Ascending aorta (tissue), 2 donors: ENCODE measurements at regions not wholly inside any gene's neighbourhood (a gene's known extent, or its start where the extent isn't known, plus 50 kb on each side); places are given as distances from the start of the nearest gene placed in this dataset.

Experiments used
- DNase-seq, 2 donors: peaks; one replicate each; pipeline ENCODE4 v3.0.0-alpha.2; 2019; ENCODE audit warnings: low spot score in 2 of 2
- H3K27ac ChIP-seq, 2 donors: fragments of 200-600 bp; sonication (generic); one replicate each; pipeline ENCODE4 v1.5.1; 2016 to 2017; ENCODE audit warnings: mild to moderate bottlenecking in 1 of 2
- H3K27me3 ChIP-seq: fragments of 200-600 bp; sonication (generic); one replicate; pipeline ENCODE4 v1.5.1; 2017
- H3K36me3 ChIP-seq, 2 donors: fragments of 200-600 bp; sonication (generic); one replicate each; pipeline ENCODE4 v1.5.1; 2016
- H3K4me1 ChIP-seq, 2 donors: fragments of 200-600 bp; sonication (generic); one replicate each; pipeline ENCODE4 v1.5.1; 2016 to 2017; ENCODE audit warnings: mild to moderate bottlenecking in 1 of 2
- H3K4me3 ChIP-seq, 2 donors: fragments of 200-600 bp; sonication (generic); one replicate each; pipeline ENCODE4 v1.5.1; 2016 to 2017; ENCODE audit warnings: mild to moderate bottlenecking in 1 of 2
- H3K9me3 ChIP-seq, 2 donors: fragments of 200-600 bp; sonication (generic); one replicate each; pipeline ENCODE4 v1.5.1; 2016
- intact Hi-C: fragments of 100-400 bp; cut with DNase I; formaldehyde crosslinking; loops from one replicate; pipeline ENCODE4 v1.15.1; 2023
- TF ChIP-seq, protein P1 (sequence below), 3 experiments: fragments of 200-600 bp in 2 of 3; fragments of 450-650 bp in 1 of 3; sonication (generic) in 2 of 3; IDR thresholded peaks; one replicate each; pipeline ENCODE4 v1.5.1; 2016 to 2019; ENCODE audit warnings: antibody characterized with exemption in 3 of 3, mild to moderate bottlenecking in 1 of 3, moderate library complexity in 1 of 3

- DNase-seq: no peak
- no peak overlapping the region for H3K27ac ChIP-seq
- no peaks in the 10 kb centered on the region for H3K4me1 ChIP-seq
- TF ChIP-seq, protein P1, sequence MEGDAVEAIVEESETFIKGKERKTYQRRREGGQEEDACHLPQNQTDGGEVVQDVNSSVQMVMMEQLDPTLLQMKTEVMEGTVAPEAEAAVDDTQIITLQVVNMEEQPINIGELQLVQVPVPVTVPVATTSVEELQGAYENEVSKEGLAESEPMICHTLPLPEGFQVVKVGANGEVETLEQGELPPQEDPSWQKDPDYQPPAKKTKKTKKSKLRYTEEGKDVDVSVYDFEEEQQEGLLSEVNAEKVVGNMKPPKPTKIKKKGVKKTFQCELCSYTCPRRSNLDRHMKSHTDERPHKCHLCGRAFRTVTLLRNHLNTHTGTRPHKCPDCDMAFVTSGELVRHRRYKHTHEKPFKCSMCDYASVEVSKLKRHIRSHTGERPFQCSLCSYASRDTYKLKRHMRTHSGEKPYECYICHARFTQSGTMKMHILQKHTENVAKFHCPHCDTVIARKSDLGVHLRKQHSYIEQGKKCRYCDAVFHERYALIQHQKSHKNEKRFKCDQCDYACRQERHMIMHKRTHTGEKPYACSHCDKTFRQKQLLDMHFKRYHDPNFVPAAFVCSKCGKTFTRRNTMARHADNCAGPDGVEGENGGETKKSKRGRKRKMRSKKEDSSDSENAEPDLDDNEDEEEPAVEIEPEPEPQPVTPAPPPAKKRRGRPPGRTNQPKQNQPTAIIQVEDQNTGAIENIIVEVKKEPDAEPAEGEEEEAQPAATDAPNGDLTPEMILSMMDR (IDR thresholded peaks at IDR 0.05): no peak
- H3K36me3 ChIP-seq: no peaks in the 10 kb centered on the region
- H3K9me3 ChIP-seq: no peaks in the 10 kb centered on the region
- intact Hi-C loops: no loop called here
- no peak overlapping the region for H3K4me3 ChIP-seq
- H3K27me3 ChIP-seq: no peaks in the 10 kb centered on the region
These were observed 51.7 kb upstream of the ACP3 start for GRCh38 chr3:132265488-132265887.

DNA sequence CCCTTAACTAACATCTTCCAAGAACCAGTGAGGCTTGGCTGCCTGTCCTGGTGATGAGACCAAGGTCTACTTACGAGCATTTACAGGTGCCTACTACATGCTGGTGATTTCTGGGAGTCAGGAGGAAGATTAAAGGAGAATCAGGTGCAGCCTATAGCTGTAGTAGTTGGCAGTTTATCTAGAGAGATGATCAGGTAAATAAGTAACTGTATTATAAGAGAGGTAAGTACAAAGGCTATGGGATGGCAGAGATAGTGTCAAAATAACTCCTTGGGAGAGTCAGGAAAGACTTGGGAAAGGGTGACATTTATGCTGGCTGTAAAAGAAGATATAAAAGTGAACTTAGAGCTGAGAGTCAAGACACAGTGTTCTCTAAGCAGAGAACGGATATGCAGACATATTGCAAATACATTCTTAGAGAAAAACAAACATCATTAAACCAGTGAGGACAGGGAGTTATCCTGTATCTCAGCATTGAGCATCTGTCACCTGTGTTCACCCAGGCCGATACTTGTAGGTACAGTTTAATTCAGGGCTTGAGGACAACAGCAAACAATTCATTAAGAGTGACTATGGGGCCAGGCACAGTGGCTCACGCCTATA is 49.7 kb upstream of the ACP3 start:
- intact Hi-C loops: no loop called here
- H3K27me3 ChIP-seq: no peaks in the 10 kb centered on the region
- no peak overlapping the region for H3K27ac ChIP-seq
- H3K4me3 ChIP-seq: no peak overlapping the region
- H3K9me3 ChIP-seq: no peaks in the 10 kb centered on the region
- no peaks in the 10 kb centered on the region for H3K36me3 ChIP-seq
- TF ChIP-seq, protein P1 (IDR thresholded peaks at IDR 0.05): no peak
- H3K4me1 ChIP-seq: no peaks in the 10 kb centered on the region
- DNase-seq: no peak
